Osteoblast (primary cell): ENCODE measurements at regions not wholly inside any gene's neighbourhood (a gene's known extent, or its start where the extent isn't known, plus 50 kb on each side); places are given as distances from the start of the nearest gene placed in this dataset. TPM values are rescaled to one million over a fixed set of nuclear protein-coding genes. Genes with fewer than 3 reads are reported as not detected.

Experiments
- DNase-seq: peaks from one replicate; pipeline ENCODE4 v3.0.0; 2011; ENCODE audit warnings: low spot score, mixed read lengths; ENCODE audit not compliant: insufficient read length; ENCODE audit errors: missing footprints
- H2AFZ ChIP-seq: 2 replicates; pipeline ENCODE4 v1.6.0; 2011; ENCODE audit warnings: mild to moderate bottlenecking, low read length
- H3K27ac ChIP-seq: 2 replicates; pipeline ENCODE4 v1.5.1; 2011; ENCODE audit warnings: mild to moderate bottlenecking, low read depth, low read length, moderate library complexity
- H3K27me3 ChIP-seq: 2 replicates; pipeline ENCODE4 v1.6.0; 2012; ENCODE audit warnings: mild to moderate bottlenecking, control low read depth, inconsistent platforms, low read length, moderate library complexity; ENCODE audit not compliant: insufficient read depth
- H3K36me3 ChIP-seq: 2 replicates; pipeline ENCODE4 v1.5.1; 2011; ENCODE audit warnings: mild to moderate bottlenecking, low read length, control low read depth, moderate library complexity; ENCODE audit not compliant: insufficient read depth
- H3K4me1 ChIP-seq: 2 replicates; pipeline ENCODE4 v1.5.1; 2011; ENCODE audit warnings: mild to moderate bottlenecking, low read length, control low read depth, moderate library complexity; ENCODE audit not compliant: insufficient read depth
- H3K4me2 ChIP-seq: 2 replicates; pipeline ENCODE4 v1.6.0; 2011; ENCODE audit warnings: mild to moderate bottlenecking, low read length; ENCODE audit not compliant: insufficient read depth
- H3K4me3 ChIP-seq: fragments of 200-600 bp; sonication (generic); 3 replicates; pipeline ENCODE4 v1.5.1; 2012; ENCODE audit warnings: mild to moderate bottlenecking, low read length, inconsistent platforms; ENCODE audit not compliant: insufficient read depth
- H3K79me2 ChIP-seq: 2 replicates; pipeline ENCODE4 v1.6.0; 2012; ENCODE audit warnings: mild to moderate bottlenecking, low read length, control low read depth, inconsistent platforms; ENCODE audit not compliant: insufficient read depth
- H3K9me3 ChIP-seq: 2 replicates; pipeline ENCODE4 v1.5.1; 2011; ENCODE audit warnings: low read depth, low read length, control low read depth
- H4K20me1 ChIP-seq: 2 replicates; pipeline ENCODE4 v1.6.0; 2012; ENCODE audit warnings: mild to moderate bottlenecking, low read length, control low read depth; ENCODE audit not compliant: insufficient read depth
- CTCF ChIP-seq: IDR thresholded peaks from 2 replicates; pipeline ENCODE4 v1.5.1; 2011; ENCODE audit warnings: mild to moderate bottlenecking, low read depth, low read length, moderate library complexity; ENCODE audit errors: extremely low read depth
- small RNA-seq: library from RNA; depleted of rRNA; stranded (forward); fragments of <200 nt; gene quantifications from one replicate; pipeline ENCODE3, GENCODE V24; 2012

GRCh38 chr17:72065556-72065955 lies 55.3 kb upstream of the SOX9 start:
- Histone ChIP-seq H4K20me1 (no peaks in the 10 kb centered on the region), H3K4me2 (no peak overlapping the region), H3K9me3 (no peaks in the 10 kb centered on the region), H3K4me1 (no peaks in the 10 kb centered on the region), H3K4me3 (no peak overlapping the region), H3K27me3 (peaks cover 14% of the 10 kb centered on the region), H3K36me3 (no peaks in the 10 kb centered on the region), H2AFZ (no peak overlapping the region), H3K27ac (no peak overlapping the region), H3K79me2 (no peaks in the 10 kb centered on the region)
- no peak for TF ChIP-seq CTCF
- DNase-seq = no peak

GRCh38 chr17:72068643-72069042 lies 52.2 kb upstream of the SOX9 start:
- no peak overlapping the region for H3K27ac ChIP-seq
- H3K79me2 ChIP-seq = no peaks in the 10 kb centered on the region
- H3K4me3 ChIP-seq = no peak overlapping the region

GRCh38 chr17:72069586-72070202 lies 51.1 kb upstream of the SOX9 start:
- no peaks in the 10 kb centered on the region for H3K4me1 ChIP-seq
- TF ChIP-seq CTCF = no peak
- H3K27ac ChIP-seq = no peak overlapping the region
- no peaks in the 10 kb centered on the region for H4K20me1 ChIP-seq
- H3K9me3 ChIP-seq = no peaks in the 10 kb centered on the region
- no peak overlapping the region for H3K4me2 ChIP-seq
- H3K4me3 ChIP-seq = no peak overlapping the region
- no peak overlapping the region for H2AFZ ChIP-seq
- H3K79me2 ChIP-seq = no peaks in the 10 kb centered on the region
- DNase-seq = no peak
- H3K27me3 ChIP-seq = peaks cover 18% of the 10 kb centered on the region
- no peaks in the 10 kb centered on the region for H3K36me3 ChIP-seq

More at GRCh38 chr17:72068643-72069042, 52.2 kb upstream of the SOX9 start:
- Histone ChIP-seq H3K36me3 (no peaks in the 10 kb centered on the region), H3K27me3 (peaks cover 15% of the 10 kb centered on the region), H3K4me1 (no peaks in the 10 kb centered on the region), H3K4me2 (no peak overlapping the region), H2AFZ (no peak overlapping the region), H3K9me3 (no peaks in the 10 kb centered on the region), H4K20me1 (no peaks in the 10 kb centered on the region)
- no peak for DNase-seq
- TF ChIP-seq CTCF = no peak

Small RNA genes in the stretch of these regions (small RNA-seq; reads per million reads assigned to genes)
- not detected for gene RNU7-155P
